ENCODE measurements at regions not wholly inside any gene's neighbourhood (a gene's known extent, or its start where the extent isn't known, plus 50 kb on each side); places are given as distances from the start of the nearest gene placed in this dataset.
A peak's percentile ranks its signal among the peaks of the same experiment; 100 is the strongest.

- ChIA-PET RAD21 (ENCODE audit: low non-redundant PET in 1 of 2, low total read pairs in 2 of 2, uncharacterized antibody in 2 of 2, unreplicated experiment in 2 of 2) (no interaction called here), CTCF (no interaction called here)
Observed at GRCh38 chr9:30774326-30774725, 1610.1 kb upstream of the ACO1 start.

More at GRCh38 chr9:30774326-30774725, 1610.1 kb upstream of the ACO1 start:
- no peak overlapping the region for H2AFZ ChIP-seq (ENCODE audit: low read depth, low read length, poor library complexity, severe bottlenecking)
- intact Hi-C loops (cut with micrococcal nuclease) = no loop called here
- no peaks in the 10 kb centered on the region for H3K4me1 ChIP-seq (ENCODE audit: control insufficient read depth in 1 of 2, insufficient read depth in 2 of 2, low read length in 2 of 2)
- H3K4me3 ChIP-seq (replicated peaks in 1 of 2; ENCODE audit: low read depth in 1 of 2, low read length in 2 of 2) = no peak overlapping the region
- no peaks in the 10 kb centered on the region for H3K79me2 ChIP-seq (ENCODE audit: insufficient read depth, low read length)
- H3K27ac ChIP-seq (ENCODE audit: low read depth, low read length) = no peak overlapping the region
- H4K20me1 ChIP-seq (ENCODE audit: insufficient read depth) = no peaks in the 10 kb centered on the region; the same call in 1 of the 2 replicates
- no peaks in the 10 kb centered on the region for H3K36me3 ChIP-seq (ENCODE audit: control insufficient read depth in 1 of 2, insufficient read depth in 2 of 2, low read length in 2 of 2)
- H3K27me3 ChIP-seq (ENCODE audit: insufficient read depth, low read length) = no peaks in the 10 kb centered on the region
- ATAC-seq = peak; percentile 20; the same call in 1 of the 2 replicates
- no peaks in the 10 kb centered on the region for H3K9me2 ChIP-seq (ENCODE audit: insufficient read depth)
- no peak for DNase-seq (ENCODE audit: low read depth, low spot score)
- TF ChIP-seq CTCF (IDR thresholded peaks at IDR 0.05 in 2 of 3, conservative IDR thresholded peaks at IDR 0.05 in 1 of 3; ENCODE audit: borderline replicate concordance in 1 of 3, insufficient read depth in 1 of 3, low read depth in 2 of 3, low read length in 2 of 3) = no peak
- no peak for TF ChIP-seq JUND (IDR thresholded peaks at IDR 0.05)
- no peak for TF ChIP-seq ZBTB33 (IDR thresholded peaks at IDR 0.05; ENCODE audit: extremely low read depth, insufficient replicate concordance, low read length)
- TF ChIP-seq EZH2 (IDR thresholded peaks at IDR 0.05) = no peak
- no peak for TF ChIP-seq SRF (IDR thresholded peaks at IDR 0.05; ENCODE audit: low read depth)
- no peak for TF ChIP-seq SP1 (IDR thresholded peaks at IDR 0.05; ENCODE audit: low read depth)
- no peak for TF ChIP-seq TCF7L2 (IDR thresholded peaks at IDR 0.05; ENCODE audit: borderline replicate concordance, extremely low read depth, insufficient read depth, insufficient read length)
- no peak for TF ChIP-seq REST (IDR thresholded peaks at IDR 0.05; ENCODE audit: low read depth)
- TF ChIP-seq MAX (IDR thresholded peaks at IDR 0.05) = no peak
- TF ChIP-seq ZFX (IDR thresholded peaks at IDR 0.05) = no peak
- TF ChIP-seq POLR2AphosphoS5 (IDR thresholded peaks at IDR 0.05; ENCODE audit: low read depth, low read length) = no peak
- TF ChIP-seq RAD21 (IDR thresholded peaks at IDR 0.05; ENCODE audit: low read depth) = no peak
- TF ChIP-seq ELF1 (IDR thresholded peaks at IDR 0.05; ENCODE audit: borderline replicate concordance, low read depth) = no peak
- no peak for TF ChIP-seq CEBPB (IDR thresholded peaks at IDR 0.05; ENCODE audit: low read depth)
- no peak for TF ChIP-seq EGR1 (IDR thresholded peaks at IDR 0.05; ENCODE audit: low read depth)
- TF ChIP-seq YY1 (IDR thresholded peaks at IDR 0.05; ENCODE audit: extremely low read depth, insufficient replicate concordance, low read depth, low read length) = no peak
- no peak for TF ChIP-seq EZH2phosphoT487 (IDR thresholded peaks at IDR 0.05; ENCODE audit: borderline replicate concordance)
- no peaks in the 10 kb centered on the region for H3K9me3 ChIP-seq (ENCODE audit: control insufficient read depth in 1 of 2, insufficient read depth in 1 of 2, low read depth in 1 of 2, low read length in 2 of 2)
- no peak overlapping the region for H3K4me2 ChIP-seq (ENCODE audit: low read length)
- POLR2A ChIA-PET = no interaction called here
- H3K9ac ChIP-seq (ENCODE audit: low read length) = no peak overlapping the region
- no TSS peak for BruUV-seq (replicated peaks)
